SU-DHL-6 (cell line): ENCODE measurements at regions not wholly inside any gene's neighbourhood (a gene's known extent, or its start where the extent isn't known, plus 50 kb on each side); places are given as distances from the start of the nearest gene placed in this dataset.

ENCODE experiments used
- H2AFZ ChIP-seq: fragments of 200-600 bp; sonication (generic); 2 replicates; pipeline ENCODE4 v1.6.1; 2014; ENCODE audit warnings: low read depth, mild to moderate bottlenecking, moderate library complexity, mixed read lengths, antibody characterized with exemption, low read length; ENCODE audit not compliant: severe bottlenecking
- H3F3A ChIP-seq: fragments of 200-600 bp; shearing (Covaris generic); 2 replicates; pipeline ENCODE4 v1.6.0; 2016; ENCODE audit warnings: antibody characterized with exemption, mild to moderate bottlenecking; ENCODE audit not compliant: insufficient read depth
- H3K27ac ChIP-seq: fragments of 200-600 bp; sonication (generic); 2 replicates; pipeline ENCODE4 v1.5.1; 2016; ENCODE audit warnings: low read depth, mild to moderate bottlenecking, low read length, moderate library complexity, mixed read lengths
- H3K27me3 ChIP-seq: fragments of 200-600 bp; sonication (generic), shearing (Covaris generic); 2 replicates; pipeline ENCODE4 v1.6.0; 2014; ENCODE audit warnings: mild to moderate bottlenecking, low read length
- H3K36me3 ChIP-seq: fragments of 200-600 bp; sonication (generic); 2 replicates; pipeline ENCODE4 v1.6.1; 2014; ENCODE audit warnings: mild to moderate bottlenecking, low read length, mixed read lengths
- H3K4me2 ChIP-seq: fragments of 300-600, 200-600 bp; shearing (Covaris generic), sonication (generic); 2 replicates; pipeline ENCODE4 v1.6.0; 2014; ENCODE audit warnings: low read length, low read depth, mild to moderate bottlenecking; ENCODE audit not compliant: poor library complexity, severe bottlenecking
- H3K4me3 ChIP-seq: fragments of 200-600 bp; sonication (generic); 2 replicates; pipeline ENCODE4 v1.5.1; 2014; ENCODE audit warnings: antibody characterized with exemption, low read length, mild to moderate bottlenecking, mixed read lengths; ENCODE audit not compliant: insufficient read depth, poor library complexity, severe bottlenecking
- H3K79me2 ChIP-seq: fragments of 200-600 bp; sonication (generic); 2 replicates; pipeline ENCODE4 v1.6.1; 2014; ENCODE audit warnings: mild to moderate bottlenecking, low read length, moderate library complexity; ENCODE audit not compliant: insufficient read depth
- H3K9ac ChIP-seq: fragments of 200-600 bp; sonication (generic); 2 replicates; pipeline ENCODE4 v1.7.0; 2014; ENCODE audit warnings: mild to moderate bottlenecking, low read length
- H3K9me2 ChIP-seq: fragments of 200-600 bp; sonication (generic); replicated peaks from 2 replicates; pipeline ENCODE4 v1.6.1; 2014; ENCODE audit warnings: low read length; ENCODE audit not compliant: insufficient read depth
- H3K9me3 ChIP-seq: fragments of 200-600 bp; sonication (generic); 2 replicates; pipeline ENCODE4 v1.6.1; 2014; ENCODE audit warnings: low read length, mixed read lengths; ENCODE audit not compliant: insufficient read depth
- H4K20me1 ChIP-seq: fragments of 200-600 bp; sonication (generic); 2 replicates; pipeline ENCODE4 v1.6.1; 2014; ENCODE audit warnings: low read depth, mild to moderate bottlenecking, antibody characterized with exemption, low read length, moderate library complexity, mixed read lengths
- EZH2phosphoT487 ChIP-seq: fragments of 200-600 bp; sonication (generic), shearing (Covaris generic); conservative IDR thresholded peaks from 2 replicates; pipeline ENCODE4 v1.6.1; 2018; ENCODE audit warnings: mild to moderate bottlenecking, antibody characterized with exemption, low read length, moderate library complexity, mixed read lengths
- TF ChIP-seq, protein P1 (sequence below): fragments of 200-600 bp; sonication (generic); IDR thresholded peaks from one replicate; pipeline ENCODE4 v1.5.1; 2017; ENCODE audit warnings: antibody characterized with exemption, mild to moderate bottlenecking, low read length, moderate library complexity; ENCODE audit not compliant: insufficient read depth, poor library complexity, severe bottlenecking

DNA sequence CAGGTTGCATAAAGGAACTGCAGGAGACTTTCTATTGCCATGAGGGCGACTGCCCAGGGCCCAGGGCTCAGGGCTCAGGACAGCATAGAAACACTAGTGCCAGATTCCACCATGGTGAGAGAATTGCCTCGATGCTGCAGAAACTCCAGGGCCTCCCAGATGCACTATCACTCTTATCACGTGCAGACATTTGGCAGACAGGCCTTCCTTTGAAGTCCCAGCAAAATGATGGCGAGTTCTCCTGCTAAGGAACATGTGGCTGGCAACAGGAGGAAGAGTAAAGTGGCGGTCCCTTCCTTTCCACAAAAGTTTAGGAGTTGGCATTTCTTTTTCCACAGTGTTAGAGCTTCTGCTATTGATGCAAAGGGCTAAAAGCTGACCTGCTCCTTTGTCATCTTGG is 214.0 kb upstream of the LNX1 start:
- no peak overlapping the region for H3K27ac ChIP-seq
- H3K27me3 ChIP-seq: no peaks in the 10 kb centered on the region
- H3K9ac ChIP-seq: no peak overlapping the region
- H3F3A ChIP-seq: no peaks in the 10 kb centered on the region
- H3K9me3 ChIP-seq: no peaks in the 10 kb centered on the region
- no peak overlapping the region for H3K4me3 ChIP-seq
- no peaks in the 10 kb centered on the region for H3K36me3 ChIP-seq
- H3K9me2 ChIP-seq: no peaks in the 10 kb centered on the region
- no peak for TF ChIP-seq EZH2phosphoT487
- TF ChIP-seq, protein P1, sequence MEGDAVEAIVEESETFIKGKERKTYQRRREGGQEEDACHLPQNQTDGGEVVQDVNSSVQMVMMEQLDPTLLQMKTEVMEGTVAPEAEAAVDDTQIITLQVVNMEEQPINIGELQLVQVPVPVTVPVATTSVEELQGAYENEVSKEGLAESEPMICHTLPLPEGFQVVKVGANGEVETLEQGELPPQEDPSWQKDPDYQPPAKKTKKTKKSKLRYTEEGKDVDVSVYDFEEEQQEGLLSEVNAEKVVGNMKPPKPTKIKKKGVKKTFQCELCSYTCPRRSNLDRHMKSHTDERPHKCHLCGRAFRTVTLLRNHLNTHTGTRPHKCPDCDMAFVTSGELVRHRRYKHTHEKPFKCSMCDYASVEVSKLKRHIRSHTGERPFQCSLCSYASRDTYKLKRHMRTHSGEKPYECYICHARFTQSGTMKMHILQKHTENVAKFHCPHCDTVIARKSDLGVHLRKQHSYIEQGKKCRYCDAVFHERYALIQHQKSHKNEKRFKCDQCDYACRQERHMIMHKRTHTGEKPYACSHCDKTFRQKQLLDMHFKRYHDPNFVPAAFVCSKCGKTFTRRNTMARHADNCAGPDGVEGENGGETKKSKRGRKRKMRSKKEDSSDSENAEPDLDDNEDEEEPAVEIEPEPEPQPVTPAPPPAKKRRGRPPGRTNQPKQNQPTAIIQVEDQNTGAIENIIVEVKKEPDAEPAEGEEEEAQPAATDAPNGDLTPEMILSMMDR: no peak
- H4K20me1 ChIP-seq: no peaks in the 10 kb centered on the region
- no peak overlapping the region for H2AFZ ChIP-seq
- no peak overlapping the region for H3K4me2 ChIP-seq
- no peaks in the 10 kb centered on the region for H3K79me2 ChIP-seq

DNA sequence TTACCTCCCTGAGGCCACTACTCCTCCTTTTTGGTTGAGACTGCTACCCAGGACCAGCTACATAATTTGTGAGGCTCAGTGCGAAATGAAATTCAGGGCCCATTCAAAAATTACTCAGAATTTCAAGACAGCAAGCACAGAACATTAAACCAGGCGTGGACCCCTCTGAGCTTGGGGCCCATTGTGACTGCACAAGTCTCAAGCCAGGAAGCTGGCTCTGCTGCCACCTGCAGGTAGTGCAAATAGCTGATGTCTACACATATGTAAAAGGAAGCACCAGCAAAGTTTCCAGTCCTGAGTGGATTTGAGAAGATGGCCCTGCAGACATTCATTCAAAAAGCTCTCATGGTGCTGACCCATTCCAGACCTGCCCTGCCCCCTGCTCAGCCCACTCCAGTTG is 213.4 kb upstream of the LNX1 start:
- Histone ChIP-seq H2AFZ (no peak overlapping the region), H3K27me3 (no peaks in the 10 kb centered on the region), H3K4me3 (no peak overlapping the region), H3K79me2 (no peaks in the 10 kb centered on the region), H3K9ac (no peak overlapping the region), H3K9me2 (no peaks in the 10 kb centered on the region), H3K27ac (no peak overlapping the region), H3K4me2 (no peak overlapping the region), H3K36me3 (no peaks in the 10 kb centered on the region), H4K20me1 (no peaks in the 10 kb centered on the region), H3K9me3 (no peaks in the 10 kb centered on the region), H3F3A (no peaks in the 10 kb centered on the region)
- TF ChIP-seq, protein P1: peak; percentile 25
- TF ChIP-seq EZH2phosphoT487: no peak

DNA sequence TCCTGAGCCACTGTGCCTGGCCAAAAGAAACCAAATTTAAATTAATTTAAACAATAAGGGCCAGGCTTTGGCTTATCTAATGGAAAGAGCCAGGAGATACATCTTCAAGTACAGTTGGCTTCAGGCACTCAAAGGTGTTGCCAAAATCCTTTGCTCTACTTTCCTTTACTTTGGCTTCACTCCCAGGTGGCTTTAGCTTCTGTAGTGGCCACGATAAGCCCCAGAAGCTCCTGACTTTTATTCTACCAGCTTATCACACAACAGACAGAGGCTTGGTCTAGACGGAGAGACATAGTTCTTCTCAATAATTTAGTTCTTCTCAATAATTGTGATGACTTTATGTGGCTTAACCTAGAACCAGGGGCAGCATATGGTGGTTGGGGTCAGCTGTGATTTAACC is 211.2 kb upstream of the LNX1 start:
- H3K9me3 ChIP-seq: no peaks in the 10 kb centered on the region
- H3K4me3 ChIP-seq: no peak overlapping the region
- H4K20me1 ChIP-seq: no peaks in the 10 kb centered on the region
- H3K79me2 ChIP-seq: no peaks in the 10 kb centered on the region
- no peaks in the 10 kb centered on the region for H3K36me3 ChIP-seq
- H3K27me3 ChIP-seq: no peaks in the 10 kb centered on the region
- H3F3A ChIP-seq: no peaks in the 10 kb centered on the region
- no peak overlapping the region for H3K27ac ChIP-seq
- H3K9ac ChIP-seq: no peak overlapping the region
- TF ChIP-seq, protein P1: no peak
- no peak for TF ChIP-seq EZH2phosphoT487
- no peak overlapping the region for H2AFZ ChIP-seq
- no peak overlapping the region for H3K4me2 ChIP-seq
- H3K9me2 ChIP-seq: no peaks in the 10 kb centered on the region
